Vagina (tissue), 2 donors: ENCODE measurements at regions not wholly inside any gene's neighbourhood (a gene's known extent, or its start where the extent isn't known, plus 50 kb on each side); places are given as distances from the start of the nearest gene placed in this dataset.
"Not testable (repeated sequence)": the region's sequence is repeated elsewhere in the genome, so short reads cannot be mapped to it uniquely, and the experiment has no call there.

Experiments
- DNase-seq, 2 donors: peaks; one replicate each; pipeline ENCODE4 v3.0.0-alpha.2; 2017; ENCODE audit errors: extremely low spot score in 2 of 2
- H3K27ac ChIP-seq: fragments of 200-600 bp; sonication (generic); one replicate; pipeline ENCODE4 v1.5.1; 2019
- H3K27me3 ChIP-seq: fragments of 200-600 bp; sonication (generic); one replicate; pipeline ENCODE4 v1.5.1; 2019
- H3K36me3 ChIP-seq, 2 donors: fragments of 200-600 bp; sonication (generic); one replicate each; pipeline ENCODE4 v1.5.1; 2017 to 2019
- H3K4me1 ChIP-seq: fragments of 200-600 bp; sonication (generic); one replicate; pipeline ENCODE4 v1.5.1; 2019
- H3K4me3 ChIP-seq, 2 donors: fragments of 200-600 bp; sonication (generic); 1 replicate in 1 of 2; 2 replicates in 1 of 2; pipeline ENCODE4 v1.5.1; 2016 to 2019
- H3K9me3 ChIP-seq: fragments of 200-600 bp; sonication (generic); one replicate; pipeline ENCODE4 v1.5.1; 2019
- POLR2A ChIP-seq, 2 donors: fragments of 450-650 bp; IDR thresholded peaks; one replicate each; pipeline ENCODE4 v1.6.1; 2017; ENCODE audit warnings: antibody characterized with exemption in 2 of 2, mild to moderate bottlenecking in 2 of 2, moderate library complexity in 2 of 2
- POLR2AphosphoS5 ChIP-seq, 2 donors: sonication (generic); formaldehyde crosslinking; IDR thresholded peaks; one replicate each; pipeline ENCODE4 v1.9.0; 2017; ENCODE audit warnings: antibody characterized with exemption in 2 of 2, mild to moderate bottlenecking in 2 of 2, low read depth in 1 of 2; ENCODE audit not compliant: insufficient read depth in 1 of 2
- intact Hi-C: fragments of 100-400 bp; cut with DNase I; formaldehyde crosslinking; loops from one replicate; pipeline ENCODE4 v1.15.1; 2023
- TF ChIP-seq, protein P1 (sequence below), 3 experiments: fragments of 450-650 bp in 2 of 3; fragments of 200-600 bp in 1 of 3; sonication (generic) in 1 of 3; IDR thresholded peaks; one replicate each; pipeline ENCODE4 v1.5.1; 2017 to 2019; ENCODE audit warnings: antibody characterized with exemption in 3 of 3, mild to moderate bottlenecking in 2 of 3, moderate library complexity in 2 of 3

DNA sequence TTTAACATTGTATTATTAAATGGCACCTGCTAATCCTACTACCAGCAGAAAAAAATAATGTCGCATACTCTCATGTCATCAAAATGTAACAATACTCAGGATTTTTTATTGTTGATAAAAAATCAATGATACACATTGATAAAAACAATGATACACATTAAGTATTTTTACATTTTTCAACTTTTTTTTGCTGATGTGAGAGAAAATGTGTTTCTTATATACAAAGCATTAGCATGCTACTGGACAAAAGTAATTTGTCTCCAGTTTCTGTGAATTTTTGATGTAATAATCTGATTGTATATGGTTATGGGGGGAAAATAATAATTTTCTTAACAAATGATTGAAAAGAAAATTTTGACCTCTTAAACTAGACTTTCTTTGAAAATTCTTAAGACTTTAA, 1256.6 kb upstream of the CNTN5 start:
- Histone ChIP-seq H3K27ac (no peak overlapping the region), H3K27me3 (no peaks in the 10 kb centered on the region), H3K4me3 (no peak overlapping the region), H3K36me3 (no peaks in the 10 kb centered on the region), H3K4me1 (no peaks in the 10 kb centered on the region), H3K9me3 (no peaks in the 10 kb centered on the region)
- no peak for DNase-seq
- no peak for TF ChIP-seq POLR2A (IDR thresholded peaks at IDR 0.05)
- TF ChIP-seq, protein P1, sequence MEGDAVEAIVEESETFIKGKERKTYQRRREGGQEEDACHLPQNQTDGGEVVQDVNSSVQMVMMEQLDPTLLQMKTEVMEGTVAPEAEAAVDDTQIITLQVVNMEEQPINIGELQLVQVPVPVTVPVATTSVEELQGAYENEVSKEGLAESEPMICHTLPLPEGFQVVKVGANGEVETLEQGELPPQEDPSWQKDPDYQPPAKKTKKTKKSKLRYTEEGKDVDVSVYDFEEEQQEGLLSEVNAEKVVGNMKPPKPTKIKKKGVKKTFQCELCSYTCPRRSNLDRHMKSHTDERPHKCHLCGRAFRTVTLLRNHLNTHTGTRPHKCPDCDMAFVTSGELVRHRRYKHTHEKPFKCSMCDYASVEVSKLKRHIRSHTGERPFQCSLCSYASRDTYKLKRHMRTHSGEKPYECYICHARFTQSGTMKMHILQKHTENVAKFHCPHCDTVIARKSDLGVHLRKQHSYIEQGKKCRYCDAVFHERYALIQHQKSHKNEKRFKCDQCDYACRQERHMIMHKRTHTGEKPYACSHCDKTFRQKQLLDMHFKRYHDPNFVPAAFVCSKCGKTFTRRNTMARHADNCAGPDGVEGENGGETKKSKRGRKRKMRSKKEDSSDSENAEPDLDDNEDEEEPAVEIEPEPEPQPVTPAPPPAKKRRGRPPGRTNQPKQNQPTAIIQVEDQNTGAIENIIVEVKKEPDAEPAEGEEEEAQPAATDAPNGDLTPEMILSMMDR (IDR thresholded peaks at IDR 0.05), result no peak
- TF ChIP-seq POLR2AphosphoS5 (IDR thresholded peaks at IDR 0.05; ENCODE audit: insufficient read depth in 1 of 2, low read depth in 1 of 2), result no peak
- intact Hi-C loops, result no loop called here

GRCh38 chr11:97764605-97765004, 1256.1 kb upstream of the CNTN5 start:
- intact Hi-C loops, result no loop called here
- no peak overlapping the region for H3K4me3 ChIP-seq
- H3K9me3 ChIP-seq, result no peaks in the 10 kb centered on the region
- no peaks in the 10 kb centered on the region for H3K36me3 ChIP-seq
- TF ChIP-seq POLR2AphosphoS5 (IDR thresholded peaks at IDR 0.05; ENCODE audit: insufficient read depth in 1 of 2, low read depth in 1 of 2) (no peak), POLR2A (IDR thresholded peaks at IDR 0.05) (no peak)
- TF ChIP-seq, protein P1 (IDR thresholded peaks at IDR 0.05), result no peak
- DNase-seq, result no peak
- H3K4me1 ChIP-seq, result no peaks in the 10 kb centered on the region
- no peaks in the 10 kb centered on the region for H3K27me3 ChIP-seq
- H3K27ac ChIP-seq, result no peak overlapping the region

- intact Hi-C loops, result no loop called here
- Histone ChIP-seq H3K27ac (no peak overlapping the region), H3K36me3 (no peaks in the 10 kb centered on the region), H3K4me1 (no peaks in the 10 kb centered on the region), H3K27me3 (no peaks in the 10 kb centered on the region), H3K4me3 (no peak overlapping the region), H3K9me3 (no peaks in the 10 kb centered on the region)
- TF ChIP-seq POLR2AphosphoS5 (IDR thresholded peaks at IDR 0.05; ENCODE audit: insufficient read depth in 1 of 2, low read depth in 1 of 2) (no peak), POLR2A (IDR thresholded peaks at IDR 0.05) (no peak)
- DNase-seq, result no peak
Measured at GRCh38 chr11:97770570-97770969, 1250.2 kb upstream of the CNTN5 start.

- TF ChIP-seq, protein P1 (IDR thresholded peaks at IDR 0.05), result no peak
- TF ChIP-seq POLR2A (IDR thresholded peaks at IDR 0.05) (no peak), POLR2AphosphoS5 (IDR thresholded peaks at IDR 0.05; ENCODE audit: insufficient read depth in 1 of 2, low read depth in 1 of 2) (no peak)
- H3K9me3 ChIP-seq, result no peaks in the 10 kb centered on the region
- intact Hi-C loops, result no loop called here
- no peaks in the 10 kb centered on the region for H3K36me3 ChIP-seq
- DNase-seq, result no peak
- no peaks in the 10 kb centered on the region for H3K27me3 ChIP-seq
- no peak overlapping the region for H3K27ac ChIP-seq
- H3K4me3 ChIP-seq, result no peak overlapping the region
- H3K4me1 ChIP-seq, result no peaks in the 10 kb centered on the region
Measured at GRCh38 chr11:97772705-97773104, 1248.0 kb upstream of the CNTN5 start.

DNA sequence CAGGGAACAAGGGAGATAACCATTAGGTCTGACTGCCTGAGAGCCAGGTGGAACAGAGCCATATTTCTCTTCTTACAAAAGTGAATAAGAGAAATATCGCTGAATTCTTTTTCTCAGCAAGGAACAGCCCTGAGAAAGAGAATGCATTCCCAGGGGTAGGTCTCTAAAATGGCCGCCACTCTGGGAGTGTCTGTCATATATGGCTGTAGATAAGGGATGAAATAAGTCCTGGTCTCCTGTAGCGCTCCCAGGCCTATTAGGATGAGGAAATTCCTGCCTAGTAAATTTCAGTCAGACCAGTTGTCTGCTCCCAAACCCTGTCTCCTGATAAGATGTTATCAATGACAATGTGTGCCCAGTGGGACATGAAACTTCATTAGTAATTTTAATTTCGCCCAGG, 1236.4 kb upstream of the CNTN5 start:
- DNase-seq, intact Hi-C loops, H3K27ac ChIP-seq, H3K9me3 ChIP-seq, H3K27me3 ChIP-seq, H3K4me3 ChIP-seq, H3K36me3 ChIP-seq, H3K4me1 ChIP-seq: not testable (repeated sequence)

GRCh38 chr11:97786961-97787360, 1233.8 kb upstream of the CNTN5 start:
- no peaks in the 10 kb centered on the region for H3K4me1 ChIP-seq
- H3K27me3 ChIP-seq, result no peaks in the 10 kb centered on the region
- intact Hi-C loops, result no loop called here
- no peak overlapping the region for H3K27ac ChIP-seq
- DNase-seq, result no peak
- TF ChIP-seq POLR2A (IDR thresholded peaks at IDR 0.05) (no peak), POLR2AphosphoS5 (IDR thresholded peaks at IDR 0.05; ENCODE audit: insufficient read depth in 1 of 2, low read depth in 1 of 2) (no peak)
- TF ChIP-seq, protein P1 (IDR thresholded peaks at IDR 0.05), result no peak
- H3K36me3 ChIP-seq, result no peaks in the 10 kb centered on the region
- no peaks in the 10 kb centered on the region for H3K9me3 ChIP-seq
- no peak overlapping the region for H3K4me3 ChIP-seq
